HG03135 (cell line): ENCODE measurements at regions not wholly inside any gene's neighbourhood (a gene's known extent, or its start where the extent isn't known, plus 50 kb on each side); places are given as distances from the start of the nearest gene placed in this dataset.

Experiments used
- ATAC-seq: cut with Tn5 transposase; IDR thresholded peaks from one replicate; pipeline ENCODE4 v1.9.1; 2021; ENCODE audit warnings: mild to moderate bottlenecking, moderate library complexity; ENCODE audit not compliant: unreplicated experiment

GRCh38 chr2:65553504-65554074 lies 121.2 kb upstream of the SPRED2 start:
- ATAC-seq, result no peak

- ATAC-seq, result no peak
These were observed 119.1 kb upstream of the SPRED2 start for GRCh38 chr2:65551528-65551927.

GRCh38 chr2:65550246-65550645 lies 117.8 kb upstream of the SPRED2 start:
- no peak for ATAC-seq

- no peak for ATAC-seq
These were observed 117.2 kb upstream of the SPRED2 start for GRCh38 chr2:65549631-65550030.

GRCh38 chr2:65549257-65549627 lies 116.8 kb upstream of the SPRED2 start:
- ATAC-seq, result no peak

- ATAC-seq, result no peak
These were observed 116.3 kb upstream of the SPRED2 start for GRCh38 chr2:65548576-65549256.

- no peak for ATAC-seq
These were observed 115.7 kb upstream of the SPRED2 start for GRCh38 chr2:65548064-65548463.

GRCh38 chr2:65545837-65546805 lies 113.7 kb upstream of the SPRED2 start:
- no peak for ATAC-seq

- ATAC-seq, result no peak
These were observed 109.4 kb upstream of the SPRED2 start for GRCh38 chr2:65541773-65542172.

GRCh38 chr2:65539633-65540032 lies 107.2 kb upstream of the SPRED2 start:
- no peak for ATAC-seq

GRCh38 chr2:65537651-65538385 lies 105.4 kb upstream of the SPRED2 start:
- no peak for ATAC-seq

GRCh38 chr2:65536596-65536995 lies 104.2 kb upstream of the SPRED2 start:
- peak; percentile 79 for ATAC-seq

GRCh38 chr2:65532937-65533336 lies 100.5 kb upstream of the SPRED2 start:
- no peak for ATAC-seq

- no peak for ATAC-seq
These were observed 99.9 kb upstream of the SPRED2 start for GRCh38 chr2:65532326-65532725.

- no peak for ATAC-seq
These were observed 98.3 kb upstream of the SPRED2 start for GRCh38 chr2:65530547-65531320.

GRCh38 chr2:65529419-65529818 lies 97.0 kb upstream of the SPRED2 start:
- ATAC-seq, result no peak

- no peak for ATAC-seq
These were observed 95.8 kb upstream of the SPRED2 start for GRCh38 chr2:65528241-65528574.

GRCh38 chr2:65527451-65528240 lies 95.2 kb upstream of the SPRED2 start:
- ATAC-seq, result no peak

- no peak for ATAC-seq
These were observed 93.3 kb upstream of the SPRED2 start for GRCh38 chr2:65525616-65526231.
